ENCODE measurements at regions not wholly inside any gene's neighbourhood (a gene's known extent, or its start where the extent isn't known, plus 50 kb on each side); places are given as distances from the start of the nearest gene placed in this dataset.

DNA sequence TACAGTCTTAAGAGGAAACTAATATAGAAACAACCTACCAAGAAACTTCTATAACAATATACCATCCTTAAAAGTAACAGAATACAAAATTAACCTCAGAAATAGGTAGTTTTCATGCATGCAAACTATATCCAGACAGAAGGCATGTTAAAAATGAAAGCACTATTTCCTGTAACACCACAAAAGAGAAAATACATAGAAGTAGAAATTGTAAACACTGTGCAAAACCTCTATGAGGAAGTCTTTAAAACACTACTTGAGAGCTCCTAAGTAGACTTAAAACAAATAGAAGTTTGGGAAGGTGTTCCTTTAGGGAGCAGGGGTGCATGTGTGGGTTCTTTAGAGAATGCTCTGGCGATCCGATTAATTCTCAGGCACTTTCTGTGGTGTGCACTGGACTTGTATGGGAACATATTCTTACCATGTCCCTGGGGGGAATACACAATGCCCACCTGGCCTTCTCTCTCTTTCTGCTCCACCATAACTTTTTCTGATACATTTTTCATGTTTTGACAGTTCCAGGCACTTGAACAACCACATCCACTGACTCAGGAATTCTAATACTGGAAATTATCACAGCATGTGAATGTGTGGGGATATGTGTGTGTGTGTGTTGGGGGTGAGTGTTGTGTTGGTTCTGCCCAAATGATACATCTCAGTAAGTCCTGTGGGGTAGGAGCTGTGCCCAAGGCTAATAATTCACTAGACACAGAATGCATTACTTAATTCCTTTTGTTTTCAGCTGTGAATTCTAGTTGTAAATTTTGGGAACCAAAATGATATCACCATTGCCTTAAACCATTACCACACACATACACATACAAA is 866.3 kb upstream of the B3GALT2 start:
- Histone ChIP-seq H3K4me1 (peaks cover 0 to 3% of the 10 kb centered on the region in 2 donors), H3K9me3 (no peaks in the 10 kb centered on the region), H3K36me3 (no peaks in the 10 kb centered on the region), H3K27me3 (no peaks in the 10 kb centered on the region), H3K4me3 (no peak overlapping the region), H3K27ac (no peak overlapping the region)
- TF ChIP-seq CTCF (IDR thresholded peaks at IDR 0.05): no peak
- DNase-seq (no peak), ATAC-seq (peak; percentile 89)
- intact Hi-C loops (cut with DNase I): no loop called here

- DNase-seq: no peak
- Histone ChIP-seq H3K4me1 (no peaks in the 10 kb centered on the region), H3K27ac (no peak overlapping the region), H3K4me3 (no peak overlapping the region), H3K36me3 (no peaks in the 10 kb centered on the region), H3K27me3 (no peaks in the 10 kb centered on the region), H3K9me3 (no peaks in the 10 kb centered on the region)
- TF ChIP-seq CTCF (IDR thresholded peaks at IDR 0.05): no peak
- ATAC-seq: no peak
- intact Hi-C loops (cut with DNase I): no loop called here
Measured at GRCh38 chr1:194047921-194048320, 861.5 kb upstream of the B3GALT2 start.

GRCh38 chr1:194047206-194047605 is 860.8 kb upstream of the B3GALT2 start:
- Histone ChIP-seq H3K27me3 (no peaks in the 10 kb centered on the region), H3K4me3 (no peak overlapping the region), H3K27ac (no peak overlapping the region), H3K4me1 (no peaks in the 10 kb centered on the region), H3K9me3 (no peaks in the 10 kb centered on the region), H3K36me3 (no peaks in the 10 kb centered on the region)
- intact Hi-C loops (cut with DNase I): no loop called here
- no peak for DNase-seq
- no peak for TF ChIP-seq CTCF (IDR thresholded peaks at IDR 0.05)
- ATAC-seq: no peak

- Histone ChIP-seq H3K4me3 (no peak overlapping the region), H3K4me1 (no peaks in the 10 kb centered on the region), H3K27me3 (no peaks in the 10 kb centered on the region), H3K36me3 (no peaks in the 10 kb centered on the region), H3K9me3 (no peaks in the 10 kb centered on the region), H3K27ac (no peak overlapping the region)
- DNase-seq: no peak
- no peak for TF ChIP-seq CTCF (IDR thresholded peaks at IDR 0.05)
- intact Hi-C loops (cut with DNase I): no loop called here
- no peak for ATAC-seq
Measured at GRCh38 chr1:194045416-194045815, 859.0 kb upstream of the B3GALT2 start.

- no peak overlapping the region for H3K4me3 ChIP-seq
- intact Hi-C loops (cut with DNase I): no loop called here
Measured at GRCh38 chr1:194044892-194045291, 858.5 kb upstream of the B3GALT2 start.

More at GRCh38 chr1:194044892-194045291, 858.5 kb upstream of the B3GALT2 start:
- Histone ChIP-seq H3K4me1 (no peaks in the 10 kb centered on the region), H3K27ac (no peak overlapping the region), H3K36me3 (no peaks in the 10 kb centered on the region), H3K27me3 (no peaks in the 10 kb centered on the region), H3K9me3 (no peaks in the 10 kb centered on the region)
- no peak for TF ChIP-seq CTCF (IDR thresholded peaks at IDR 0.05)
- no peak for DNase-seq
- ATAC-seq: no peak

Data from left lung (tissue), 4 donors.